ENCODE measurements at regions not wholly inside any gene's neighbourhood (a gene's known extent, or its start where the extent isn't known, plus 50 kb on each side); places are given as distances from the start of the nearest gene placed in this dataset.

DNA sequence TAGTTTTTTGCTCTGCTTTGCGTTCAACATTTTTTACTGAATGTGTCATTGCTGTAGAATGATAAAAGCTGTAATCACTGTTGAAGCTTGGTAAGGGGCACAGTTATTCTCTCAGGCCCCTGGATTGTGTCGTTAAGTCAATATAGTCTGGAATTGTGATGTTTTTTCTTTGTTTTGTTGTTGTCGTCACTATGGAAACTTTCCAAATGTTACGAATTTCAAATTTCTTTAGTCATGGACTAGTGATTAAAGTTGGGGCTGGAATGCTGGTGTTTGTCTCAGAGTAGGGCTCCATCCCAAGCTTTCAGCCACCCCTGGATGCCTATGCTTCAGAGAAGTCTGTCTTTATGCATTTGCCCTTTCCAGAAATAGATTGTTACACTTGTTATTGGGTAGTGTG is 287.2 kb downstream of the CDH19 start:
- Histone ChIP-seq H3K4me1 (ENCODE audit: control insufficient read depth, insufficient read depth, low read length) (no peaks in the 10 kb centered on the region), H3K4me3 (no peak overlapping the region), H4K20me1 (ENCODE audit: control insufficient read depth, insufficient read depth) (no peaks in the 10 kb centered on the region), H3K79me2 (ENCODE audit: control insufficient read depth, insufficient read depth, low read length) (no peaks in the 10 kb centered on the region), H3K27ac (ENCODE audit: control insufficient read depth, insufficient read depth) (no peak overlapping the region), H2AFZ (ENCODE audit: control insufficient read depth, low read depth, low read length) (no peak overlapping the region), H3K36me3 (ENCODE audit: control insufficient read depth in 2 of 2, insufficient read depth in 2 of 2, low read length in 1 of 2) (no peaks in the 10 kb centered on the region), H3K4me2 (ENCODE audit: control insufficient read depth, insufficient read depth) (no peak overlapping the region), H3K27me3 (replicated peaks in 1 of 2; ENCODE audit: control insufficient read depth in 2 of 2, insufficient read depth in 2 of 2, low read length in 1 of 2) (no peaks in the 10 kb centered on the region), H3K9me3 (replicated peaks; ENCODE audit: control insufficient read depth, insufficient read depth, low read length) (no peaks in the 10 kb centered on the region), H3K9ac (ENCODE audit: control insufficient read depth, insufficient read depth, low read length) (no peak overlapping the region)
- BruUV-seq (replicated peaks): no TSS peak
- CTCF ChIA-PET: no interaction called here
- DNase-seq (ENCODE audit: low read depth, low spot score) (no peak), ATAC-seq (no peak), FAIRE-seq (no peak)
- WGBS (ENCODE audit: insufficient coverage, insufficient replicate concordance, low lambda C conversion rate, missing lambda C conversion rate): 34% methylated on average over 4 of the region's 4 CpGs
- POLR2A ChIA-PET: no interaction called here
- in situ Hi-C loops (cut with MboI): no loop called here
- intact Hi-C loops (cut with micrococcal nuclease; ENCODE audit: unreplicated experiment): no loop called here
- RAD21 ChIA-PET (ENCODE audit: unreplicated experiment): no interaction called here
- TF ChIP-seq PKNOX1 (IDR thresholded peaks at IDR 0.05) (no peak), MTA2 (IDR thresholded peaks at IDR 0.05; ENCODE audit: low read depth) (no peak), ZNF592 (IDR thresholded peaks at IDR 0.05) (no peak), SMC3 (IDR thresholded peaks at IDR 0.05; ENCODE audit: borderline replicate concordance, low read length) (no peak)
- SMC1A ChIA-PET (ENCODE audit: uncharacterized antibody, unreplicated experiment): no interaction called here
